ENCODE measurements at regions not wholly inside any gene's neighbourhood (a gene's known extent, or its start where the extent isn't known, plus 50 kb on each side); places are given as distances from the start of the nearest gene placed in this dataset.

DNA sequence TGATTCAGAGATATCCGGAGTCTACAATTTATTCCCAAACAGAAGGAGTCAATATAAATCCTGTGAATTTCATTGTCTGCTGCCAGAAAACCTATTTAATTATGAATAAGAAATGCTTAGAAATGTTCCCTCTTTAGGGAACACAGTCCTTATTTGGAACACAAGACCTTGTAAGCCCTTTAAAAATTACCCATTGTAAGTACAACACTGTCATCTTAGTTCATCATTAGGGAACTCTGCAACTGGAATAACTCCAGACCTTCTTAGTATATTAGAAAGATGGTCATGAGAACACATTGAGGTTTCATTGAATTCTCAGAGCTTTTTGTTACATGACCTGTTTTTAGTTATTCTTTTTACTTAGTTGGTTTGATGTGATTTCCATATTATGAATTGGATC is 548.5 kb upstream of the KLF12 start:
- TF ChIP-seq, protein P1, sequence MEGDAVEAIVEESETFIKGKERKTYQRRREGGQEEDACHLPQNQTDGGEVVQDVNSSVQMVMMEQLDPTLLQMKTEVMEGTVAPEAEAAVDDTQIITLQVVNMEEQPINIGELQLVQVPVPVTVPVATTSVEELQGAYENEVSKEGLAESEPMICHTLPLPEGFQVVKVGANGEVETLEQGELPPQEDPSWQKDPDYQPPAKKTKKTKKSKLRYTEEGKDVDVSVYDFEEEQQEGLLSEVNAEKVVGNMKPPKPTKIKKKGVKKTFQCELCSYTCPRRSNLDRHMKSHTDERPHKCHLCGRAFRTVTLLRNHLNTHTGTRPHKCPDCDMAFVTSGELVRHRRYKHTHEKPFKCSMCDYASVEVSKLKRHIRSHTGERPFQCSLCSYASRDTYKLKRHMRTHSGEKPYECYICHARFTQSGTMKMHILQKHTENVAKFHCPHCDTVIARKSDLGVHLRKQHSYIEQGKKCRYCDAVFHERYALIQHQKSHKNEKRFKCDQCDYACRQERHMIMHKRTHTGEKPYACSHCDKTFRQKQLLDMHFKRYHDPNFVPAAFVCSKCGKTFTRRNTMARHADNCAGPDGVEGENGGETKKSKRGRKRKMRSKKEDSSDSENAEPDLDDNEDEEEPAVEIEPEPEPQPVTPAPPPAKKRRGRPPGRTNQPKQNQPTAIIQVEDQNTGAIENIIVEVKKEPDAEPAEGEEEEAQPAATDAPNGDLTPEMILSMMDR (conservative IDR thresholded peaks at IDR 0.05; ENCODE audit: low read depth in 2 of 2), result no peak
- TF ChIP-seq EZH2 (IDR thresholded peaks at IDR 0.05; ENCODE audit: low read depth, unreplicated experiment) (no peak), POLR2AphosphoS5 (IDR thresholded peaks at IDR 0.05; ENCODE audit: low read depth) (no peak), EZH2phosphoT487 (IDR thresholded peaks at IDR 0.05; ENCODE audit: unreplicated experiment) (no peak), NANOG (IDR thresholded peaks at IDR 0.05; ENCODE audit: borderline replicate concordance) (no peak), CREB1 (CRISPR knock-in tag; IDR thresholded peaks at IDR 0.05; ENCODE audit: low read depth) (no peak), ZNF114 (CRISPR knock-in tag; IDR thresholded peaks at IDR 0.05) (no peak)
